GM19240 (cell line): ENCODE measurements at regions not wholly inside any gene's neighbourhood (a gene's known extent, or its start where the extent isn't known, plus 50 kb on each side); places are given as distances from the start of the nearest gene placed in this dataset.

Experiments
- DNase-seq: peaks from one replicate; pipeline ENCODE4 v3.0.0; 2011; ENCODE audit warnings: low spot score; ENCODE audit not compliant: insufficient read length

DNA sequence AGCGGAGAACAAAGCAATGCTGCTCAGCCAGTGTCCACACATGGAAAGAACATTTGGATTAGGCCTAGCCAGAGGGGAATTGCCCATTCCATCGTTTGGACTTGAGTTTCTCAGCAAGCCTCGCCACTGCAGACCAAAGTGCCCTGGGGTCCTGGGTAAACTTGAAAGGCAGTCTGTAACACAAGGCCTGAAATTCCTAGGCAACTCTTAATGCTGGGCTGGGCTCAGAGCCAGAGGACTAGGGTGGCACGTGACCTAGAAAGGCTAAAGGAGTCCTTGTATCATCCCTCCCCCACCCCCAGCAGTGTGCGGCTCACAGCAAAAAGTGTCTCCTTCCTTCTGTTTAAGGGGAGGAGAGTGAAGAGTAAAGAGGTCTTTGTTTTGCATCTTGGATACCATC lies 210.4 kb upstream of the ARX start:
- no peak for DNase-seq

DNA sequence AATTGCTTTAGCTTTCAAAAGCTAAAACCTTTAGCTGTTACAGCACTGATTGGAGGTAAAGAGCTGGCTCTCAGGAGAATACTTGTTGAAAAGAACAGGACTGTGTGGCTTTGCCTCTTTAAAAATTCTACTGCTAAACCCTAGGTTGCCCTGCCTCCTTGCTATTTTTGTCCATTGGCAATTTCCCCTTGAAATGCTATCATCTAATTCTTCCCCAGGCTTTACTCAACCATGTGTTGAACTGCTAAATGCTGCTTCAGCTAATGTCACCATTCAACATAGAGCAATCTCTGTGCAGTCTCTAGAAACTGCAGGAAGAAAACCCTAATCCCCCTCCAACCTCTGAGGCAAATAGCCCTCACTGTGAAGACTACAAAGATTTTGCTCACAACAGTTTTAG lies 203.7 kb upstream of the ARX start:
- no peak for DNase-seq

GRCh38 chrX:25213611-25214010 lies 197.8 kb upstream of the ARX start:
- DNase-seq = no peak

GRCh38 chrX:25207803-25208475 lies 192.2 kb upstream of the ARX start:
- DNase-seq = no peak

GRCh38 chrX:25206778-25207177 lies 191.0 kb upstream of the ARX start:
- no peak for DNase-seq

- no peak for DNase-seq
Observed at GRCh38 chrX:25204182-25204581, 188.4 kb upstream of the ARX start.

GRCh38 chrX:25202827-25203226 lies 187.1 kb upstream of the ARX start:
- no peak for DNase-seq

DNA sequence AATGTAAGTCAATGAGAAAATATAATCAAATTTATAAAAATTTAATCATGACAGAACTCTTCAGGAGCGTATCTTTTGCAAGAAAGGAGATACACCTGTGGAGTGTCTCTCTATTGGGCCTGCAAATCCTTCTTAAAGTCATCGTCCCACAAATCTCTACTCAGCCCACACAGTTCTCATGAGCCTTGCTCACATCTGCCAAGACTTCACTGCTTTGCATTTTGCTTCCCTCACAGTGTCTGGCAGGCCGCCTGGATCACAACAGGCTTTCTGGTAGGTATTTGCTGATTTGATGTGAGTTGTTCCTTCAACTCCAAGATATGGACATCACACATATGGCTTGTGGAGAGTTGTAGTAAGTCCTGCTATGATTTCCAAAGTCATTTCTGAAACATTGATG lies 183.1 kb upstream of the ARX start:
- no peak for DNase-seq

DNA sequence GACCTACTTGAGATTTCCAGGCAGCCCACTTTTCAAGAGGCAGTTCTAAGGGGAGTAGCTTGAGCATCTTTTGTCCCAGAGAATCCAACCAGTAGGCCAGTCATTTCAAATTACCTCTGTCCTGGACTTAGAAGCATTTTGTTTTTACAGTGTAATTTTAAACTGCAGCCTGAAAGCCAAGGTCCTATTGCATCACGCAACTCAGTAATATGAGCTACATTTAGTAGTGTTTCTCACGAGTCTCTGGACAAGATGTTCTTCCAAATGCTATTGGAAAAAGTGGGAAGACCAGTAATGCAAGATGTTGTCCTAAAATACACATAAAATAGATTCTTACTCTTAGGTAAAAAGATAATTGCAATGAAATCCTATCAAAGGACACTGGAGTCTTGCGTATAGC lies 182.5 kb upstream of the ARX start:
- no peak for DNase-seq

DNA sequence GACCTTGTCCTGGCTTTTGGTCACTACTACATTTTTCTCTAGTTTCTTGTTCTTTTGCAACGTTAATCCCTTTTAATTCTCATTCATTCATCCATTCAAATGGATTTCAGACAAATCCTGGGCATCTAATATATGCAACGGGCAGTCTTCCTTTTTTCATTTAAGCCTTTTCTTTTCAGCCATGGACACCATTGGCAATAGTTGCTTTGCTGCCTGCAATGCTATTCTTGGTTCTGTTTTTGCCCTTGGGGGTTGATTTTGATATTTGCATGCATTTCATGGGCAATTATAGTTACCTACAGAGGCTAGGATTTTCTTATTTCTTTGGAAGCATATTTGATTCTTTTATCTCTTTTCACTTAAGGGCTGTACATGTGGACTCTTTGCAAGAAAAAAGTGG lies 180.5 kb upstream of the ARX start:
- no peak for DNase-seq

DNA sequence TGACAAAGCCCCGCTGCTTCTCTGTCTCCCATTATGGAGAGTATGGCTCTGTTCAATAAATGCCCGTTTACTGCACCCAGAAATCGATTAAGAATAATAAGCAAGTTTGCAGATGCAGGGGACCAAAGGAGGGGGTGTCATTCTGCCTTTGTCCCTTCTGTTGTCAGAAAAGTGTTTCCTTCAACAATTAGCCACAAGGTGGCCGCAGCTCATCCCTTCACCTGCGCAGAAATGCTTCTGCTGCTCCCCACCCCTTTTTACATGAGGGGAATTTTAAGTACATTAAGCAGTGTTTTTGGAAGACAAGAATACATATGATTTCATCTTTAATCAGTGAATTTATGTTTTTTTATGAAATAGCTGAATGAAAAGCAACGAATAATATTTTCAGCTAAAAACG lies 175.6 kb upstream of the ARX start:
- DNase-seq = no peak

GRCh38 chrX:25181775-25182174 lies 166.0 kb upstream of the ARX start:
- DNase-seq = no peak

DNA sequence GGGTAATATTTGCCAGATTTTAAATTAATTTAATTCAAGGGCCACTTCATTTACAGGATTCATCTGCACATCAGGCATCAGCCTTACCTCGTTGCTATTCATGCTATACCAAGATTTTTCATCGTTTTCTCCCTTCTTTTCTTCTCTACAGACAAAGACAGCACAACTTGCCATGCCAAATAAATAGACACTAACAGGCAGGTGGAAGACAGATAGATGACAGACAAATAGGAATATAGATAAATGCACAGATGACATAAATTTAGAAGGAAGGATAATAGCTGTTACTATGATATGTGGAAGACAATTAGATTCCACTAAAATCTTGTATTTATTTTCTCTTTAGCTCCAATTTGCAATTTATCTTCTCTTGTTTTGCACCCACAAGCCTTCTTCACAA lies 164.5 kb upstream of the ARX start:
- no peak for DNase-seq

GRCh38 chrX:25178555-25178954 lies 162.8 kb upstream of the ARX start:
- no peak for DNase-seq

DNA sequence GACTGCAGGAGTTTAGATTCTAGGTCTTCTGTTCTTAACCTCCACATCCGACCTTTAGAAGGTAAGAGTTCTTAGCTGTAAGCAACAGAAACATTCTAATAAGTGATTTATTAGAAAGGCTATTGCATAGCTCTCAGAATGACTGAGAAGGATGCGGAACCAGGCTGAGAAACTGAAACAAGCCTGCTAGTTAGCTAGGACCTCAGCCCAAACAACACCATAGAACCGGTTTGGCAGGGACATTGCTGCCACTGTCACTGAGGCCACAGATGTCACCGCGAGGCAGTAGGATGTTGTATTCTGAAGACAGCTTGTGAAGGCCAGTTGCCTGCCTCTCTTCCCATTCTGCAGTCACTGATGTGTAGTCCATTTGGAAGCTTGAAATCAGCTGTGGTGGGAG lies 160.0 kb upstream of the ARX start:
- DNase-seq = no peak

DNA sequence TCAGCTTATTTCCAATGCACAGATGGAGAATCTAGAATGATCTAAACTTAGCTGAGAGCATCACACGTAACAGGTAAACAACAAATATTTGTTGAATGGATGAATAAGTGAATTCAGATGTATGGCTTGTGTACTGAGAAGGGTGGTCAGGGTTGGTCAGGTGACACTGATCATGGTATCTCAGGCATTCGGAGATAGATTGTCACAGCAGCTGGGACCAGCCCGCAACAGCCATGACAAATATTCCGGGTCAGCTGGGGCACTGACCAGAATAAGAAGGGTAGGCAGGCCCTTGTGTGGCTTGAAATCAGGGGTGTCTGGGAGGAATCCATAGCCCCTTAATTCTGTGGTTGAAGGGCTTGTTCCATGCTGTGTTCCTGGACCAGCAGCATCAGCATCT lies 159.4 kb upstream of the ARX start:
- no peak for DNase-seq

DNA sequence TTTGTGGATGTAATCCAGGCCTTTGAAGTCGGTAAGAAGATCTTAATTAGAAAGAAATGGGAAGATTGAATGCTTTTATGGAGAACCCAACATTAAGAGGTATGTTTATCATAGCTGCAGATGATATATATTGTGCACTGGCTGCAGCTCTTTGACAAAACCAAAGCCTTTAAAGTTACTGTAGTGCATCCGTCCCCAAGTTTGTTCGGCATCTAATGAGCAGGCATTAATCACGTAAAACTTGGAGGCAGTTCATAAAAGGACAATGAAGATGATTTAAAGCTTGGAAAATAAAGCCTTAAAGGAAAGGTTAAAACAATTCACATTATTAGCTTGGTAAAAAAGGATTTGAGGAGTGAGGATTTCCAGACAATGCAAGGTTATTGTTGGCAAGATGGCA lies 150.8 kb upstream of the ARX start:
- no peak for DNase-seq

DNA sequence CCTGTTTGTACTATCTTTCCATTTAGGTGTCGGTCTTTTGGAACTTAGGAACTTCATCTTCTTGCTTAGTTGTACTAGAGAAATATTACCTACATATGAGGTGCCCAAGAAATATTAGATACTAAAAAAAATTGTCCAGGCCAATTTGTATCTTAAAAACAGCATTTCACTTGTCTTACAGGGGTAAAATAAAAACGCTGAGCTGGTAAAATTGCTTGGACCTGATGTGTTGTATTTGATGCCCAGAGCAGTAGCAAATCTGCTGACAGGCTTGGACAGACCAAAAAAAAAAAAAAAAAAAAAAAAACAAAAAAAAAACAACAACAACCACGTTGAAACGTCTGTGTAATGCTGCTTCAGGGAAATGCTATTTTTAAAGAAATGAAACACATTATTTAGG lies 150.4 kb upstream of the ARX start:
- DNase-seq = no peak

DNA sequence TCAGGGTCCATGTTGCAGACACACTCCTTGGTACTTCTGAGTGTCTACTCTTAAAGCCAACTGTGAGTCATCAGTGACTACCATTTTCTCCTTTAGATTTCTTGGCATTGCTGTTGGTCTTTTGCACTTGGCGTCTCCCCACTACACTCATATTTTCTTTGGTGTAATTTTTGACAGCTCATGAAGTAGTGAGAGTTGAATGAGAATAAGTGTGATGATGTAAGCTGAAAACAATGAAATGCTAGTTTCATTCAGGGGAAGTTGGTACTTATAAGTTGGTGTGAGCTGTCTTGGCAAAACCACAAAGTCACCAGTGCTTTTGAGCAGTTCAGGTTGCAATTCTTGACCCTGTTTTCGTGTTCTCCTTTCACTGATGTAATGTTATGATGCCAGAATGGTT lies 142.9 kb upstream of the ARX start:
- DNase-seq = no peak

GRCh38 chrX:25156832-25157231 lies 141.1 kb upstream of the ARX start:
- no peak for DNase-seq

GRCh38 chrX:25156323-25156722 lies 140.6 kb upstream of the ARX start:
- DNase-seq = no peak

GRCh38 chrX:25154168-25154567 lies 138.4 kb upstream of the ARX start:
- no peak for DNase-seq

DNA sequence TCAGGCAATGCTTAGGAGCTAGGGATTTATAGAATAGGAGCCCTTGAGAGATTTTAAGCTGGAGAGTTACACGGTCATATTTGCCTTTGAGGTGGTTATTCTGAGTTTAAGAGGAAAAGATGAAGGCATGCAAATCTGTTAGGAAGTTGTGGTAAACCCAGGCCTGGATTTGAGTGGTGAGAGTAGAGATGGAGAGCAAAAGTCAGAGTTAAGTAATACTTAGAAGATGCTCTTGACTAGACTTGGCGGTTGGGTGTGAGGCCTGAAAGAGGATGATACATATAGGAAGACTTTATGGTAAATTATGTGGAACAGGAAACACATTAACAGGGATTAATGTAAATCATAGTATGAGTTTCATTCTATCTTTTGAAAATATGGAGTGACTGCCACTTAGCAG lies 136.0 kb upstream of the ARX start:
- no peak for DNase-seq
